CD14-positive monocyte (primary cell): ENCODE measurements at regions not wholly inside any gene's neighbourhood (a gene's known extent, or its start where the extent isn't known, plus 50 kb on each side); places are given as distances from the start of the nearest gene placed in this dataset.

ENCODE experiments used
- DNase-seq, 3 donors: peaks; one replicate each; pipeline ENCODE4 v3.0.0-alpha.2; 2011 to 2022
- H2AFZ ChIP-seq: 2 replicates; pipeline ENCODE4 v1.6.0; 2012; ENCODE audit warnings: mild to moderate bottlenecking, low read depth, low read length, inconsistent platforms; ENCODE audit not compliant: insufficient read depth, poor library complexity, severe bottlenecking
- H3K27ac ChIP-seq, 2 donors: 1 replicate in 1 of 2; 2 replicates in 1 of 2; pipeline ENCODE4 v1.5.1; 2012 to 2013; ENCODE audit warnings: low read length in 2 of 2, control low read depth in 1 of 2, inconsistent platforms in 1 of 2, low read depth in 1 of 2, mild to moderate bottlenecking in 1 of 2
- H3K27me3 ChIP-seq, 2 donors: one replicate each; pipeline versions ENCODE4 v1.6.0 to v1.6.1; 2011 to 2013; ENCODE audit warnings: low read length in 2 of 2; ENCODE audit not compliant: control insufficient read depth in 2 of 2, insufficient read depth in 2 of 2
- H3K36me3 ChIP-seq, 2 donors: replicated peaks in 1 of 2; 1 replicate in 1 of 2; 2 replicates in 1 of 2; pipeline versions ENCODE4 v1.5.1 to v1.6.1; 2012 to 2013; ENCODE audit warnings: low read length in 2 of 2, control low read depth in 1 of 2, inconsistent platforms in 1 of 2, mild to moderate bottlenecking in 1 of 2; ENCODE audit not compliant: insufficient read depth in 2 of 2, control insufficient read depth in 1 of 2
- H3K4me1 ChIP-seq, 2 donors: 1 replicate in 1 of 2; 2 replicates in 1 of 2; pipeline versions ENCODE4 v1.5.1 to v1.6.1; 2012 to 2013; ENCODE audit warnings: low read length in 2 of 2, control low read depth in 1 of 2, inconsistent platforms in 1 of 2, mild to moderate bottlenecking in 1 of 2, moderate library complexity in 1 of 2; ENCODE audit not compliant: insufficient read depth in 2 of 2, control insufficient read depth in 1 of 2
- H3K4me2 ChIP-seq: replicated peaks from 2 replicates; pipeline ENCODE3; 2012; ENCODE audit warnings: low read length, moderate library complexity, mild to moderate bottlenecking; ENCODE audit not compliant: poor library complexity, severe bottlenecking; ENCODE audit errors: extremely low read depth
- H3K4me3 ChIP-seq, 3 experiments: fragments of 200-600 bp in 1 of 3; sonication (generic) in 1 of 3; replicated peaks in 1 of 3; 1 replicate in 2 of 3; 2 replicates in 1 of 3; pipeline ENCODE4 v1.5.1; 2011 to 2013; ENCODE audit warnings: low read length in 3 of 3, mild to moderate bottlenecking in 3 of 3, control low read depth in 2 of 3, low read depth in 2 of 3, inconsistent platforms in 1 of 3, moderate library complexity in 1 of 3
- H3K79me2 ChIP-seq: 2 replicates; pipeline ENCODE4 v1.6.0; 2012; ENCODE audit warnings: mild to moderate bottlenecking, control low read depth, inconsistent platforms, low read length, moderate library complexity; ENCODE audit not compliant: insufficient read depth
- H3K9ac ChIP-seq: 2 replicates; pipeline ENCODE4 v1.6.0; 2017; ENCODE audit warnings: low read length, mild to moderate bottlenecking; ENCODE audit not compliant: insufficient read depth, poor library complexity, severe bottlenecking
- H3K9me3 ChIP-seq, 2 donors: replicated peaks in 1 of 2; 1 replicate in 1 of 2; 2 replicates in 1 of 2; pipeline versions ENCODE4 v1.5.1 to v1.6.1; 2012 to 2013; ENCODE audit warnings: low read length in 2 of 2, control low read depth in 1 of 2; ENCODE audit not compliant: control insufficient read depth in 1 of 2, insufficient read depth in 1 of 2
- H4K20me1 ChIP-seq: 2 replicates; pipeline ENCODE4 v1.6.0; 2012; ENCODE audit warnings: mild to moderate bottlenecking, low read length, control low read depth, moderate library complexity; ENCODE audit not compliant: insufficient read depth
- H3K27ac Mint-ChIP-seq, 7 donors: one replicate each; pipeline ENCODE4 v1.8.0; 2020; ENCODE audit warnings: mild to moderate bottlenecking in 7 of 7, mixed read lengths in 7 of 7, moderate library complexity in 6 of 7, inconsistent platforms in 2 of 7
- H3K27me3 Mint-ChIP-seq, 3 donors: one replicate each; pipeline ENCODE4 v1.8.0; 2021 to 2022; ENCODE audit warnings: low read depth in 3 of 3, mild to moderate bottlenecking in 3 of 3, mixed read lengths in 3 of 3, moderate library complexity in 3 of 3, inconsistent platforms in 1 of 3
- H3K36me3 Mint-ChIP-seq, 2 donors: one replicate each; pipeline ENCODE4 v1.8.0; 2020; ENCODE audit warnings: mixed read lengths in 2 of 2, inconsistent platforms in 1 of 2, mild to moderate bottlenecking in 1 of 2
- H3K4me1 Mint-ChIP-seq: one replicate; pipeline ENCODE4 v1.8.0; 2020; ENCODE audit warnings: mild to moderate bottlenecking, mixed read lengths
- H3K4me3 Mint-ChIP-seq, 2 donors: one replicate each; pipeline ENCODE4 v1.8.0; 2020; ENCODE audit warnings: mild to moderate bottlenecking in 2 of 2, mixed read lengths in 2 of 2, moderate library complexity in 1 of 2
- H3K9me3 Mint-ChIP-seq, 7 donors: one replicate each; pipeline ENCODE4 v1.8.0; 2020 to 2022; ENCODE audit warnings: mixed read lengths in 7 of 7, mild to moderate bottlenecking in 6 of 7, moderate library complexity in 6 of 7, inconsistent platforms in 2 of 7
- WGBS: methylation state at CpG from one replicate; pipeline ENCODE4 v1.1.5; 2013; ENCODE audit warnings: missing lambda C conversion rate; ENCODE audit not compliant: insufficient coverage; 5-methylcytosine and 5-hydroxymethylcytosine counted together
- intact Hi-C, 2 donors: fragments of 100-400 bp; cut with micrococcal nuclease; formaldehyde crosslinking; loops; one replicate each; pipeline versions ENCODE4 v1.15.0 to v1.15.1; 2023
- TF ChIP-seq, protein P1 (sequence below): fragments of 200-600 bp; IDR thresholded peaks from one replicate; pipeline ENCODE4 v1.8.0; 2022; ENCODE audit warnings: antibody characterized with exemption, mild to moderate bottlenecking

DNA sequence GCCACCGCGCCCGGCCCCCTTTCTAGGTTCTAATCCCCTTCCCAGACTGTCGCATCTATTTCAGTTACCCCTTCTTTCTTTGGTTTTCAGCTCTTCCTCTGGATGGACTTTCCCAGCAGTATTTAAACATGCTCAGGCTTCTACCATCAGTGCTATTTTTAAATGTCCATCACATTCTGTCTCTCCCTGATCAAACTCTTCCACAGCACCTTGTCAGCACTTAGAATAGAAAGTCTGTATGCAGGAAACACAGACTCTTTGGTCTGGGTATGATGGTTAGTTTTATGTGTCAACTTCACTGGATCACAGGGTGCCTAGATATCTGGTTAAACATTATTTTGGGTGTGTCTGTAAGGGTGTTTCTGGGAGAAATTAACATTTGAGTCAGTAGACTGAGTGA is 297.8 kb upstream of the ECI2 start:
- intact Hi-C loops, result no loop called here
- H3K36me3 ChIP-seq, result no peaks in the 10 kb centered on the region
- WGBS, result 100% methylated on average over 4 of the region's 4 CpGs
- H2AFZ ChIP-seq, result no peak overlapping the region
- DNase-seq, result no peak
- TF ChIP-seq, protein P1, sequence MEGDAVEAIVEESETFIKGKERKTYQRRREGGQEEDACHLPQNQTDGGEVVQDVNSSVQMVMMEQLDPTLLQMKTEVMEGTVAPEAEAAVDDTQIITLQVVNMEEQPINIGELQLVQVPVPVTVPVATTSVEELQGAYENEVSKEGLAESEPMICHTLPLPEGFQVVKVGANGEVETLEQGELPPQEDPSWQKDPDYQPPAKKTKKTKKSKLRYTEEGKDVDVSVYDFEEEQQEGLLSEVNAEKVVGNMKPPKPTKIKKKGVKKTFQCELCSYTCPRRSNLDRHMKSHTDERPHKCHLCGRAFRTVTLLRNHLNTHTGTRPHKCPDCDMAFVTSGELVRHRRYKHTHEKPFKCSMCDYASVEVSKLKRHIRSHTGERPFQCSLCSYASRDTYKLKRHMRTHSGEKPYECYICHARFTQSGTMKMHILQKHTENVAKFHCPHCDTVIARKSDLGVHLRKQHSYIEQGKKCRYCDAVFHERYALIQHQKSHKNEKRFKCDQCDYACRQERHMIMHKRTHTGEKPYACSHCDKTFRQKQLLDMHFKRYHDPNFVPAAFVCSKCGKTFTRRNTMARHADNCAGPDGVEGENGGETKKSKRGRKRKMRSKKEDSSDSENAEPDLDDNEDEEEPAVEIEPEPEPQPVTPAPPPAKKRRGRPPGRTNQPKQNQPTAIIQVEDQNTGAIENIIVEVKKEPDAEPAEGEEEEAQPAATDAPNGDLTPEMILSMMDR, result no peak
- H4K20me1 ChIP-seq, result no peaks in the 10 kb centered on the region
- no peaks in the 10 kb centered on the region for H3K4me1 Mint-ChIP-seq
- H3K4me2 ChIP-seq, result no peak overlapping the region
- peaks cover 9 to 25% (median 17%) of the 10 kb centered on the region in 7 donors for H3K9me3 Mint-ChIP-seq
- no peak overlapping the region for H3K27ac Mint-ChIP-seq
- peaks cover 0 to 5% (median 0%) of the 10 kb centered on the region in 3 donors for H3K27me3 Mint-ChIP-seq
- no peaks in the 10 kb centered on the region for H3K36me3 Mint-ChIP-seq
- no peak overlapping the region for H3K4me3 ChIP-seq
- H3K9ac ChIP-seq, result no peak overlapping the region
- no peaks in the 10 kb centered on the region for H3K79me2 ChIP-seq
- no peak overlapping the region for H3K4me3 Mint-ChIP-seq
- no peak overlapping the region for H3K27ac ChIP-seq
- H3K27me3 ChIP-seq, result no peaks in the 10 kb centered on the region
- H3K9me3 ChIP-seq, result peaks cover 7 to 18% of the 10 kb centered on the region in 2 donors
- no peaks in the 10 kb centered on the region for H3K4me1 ChIP-seq

DNA sequence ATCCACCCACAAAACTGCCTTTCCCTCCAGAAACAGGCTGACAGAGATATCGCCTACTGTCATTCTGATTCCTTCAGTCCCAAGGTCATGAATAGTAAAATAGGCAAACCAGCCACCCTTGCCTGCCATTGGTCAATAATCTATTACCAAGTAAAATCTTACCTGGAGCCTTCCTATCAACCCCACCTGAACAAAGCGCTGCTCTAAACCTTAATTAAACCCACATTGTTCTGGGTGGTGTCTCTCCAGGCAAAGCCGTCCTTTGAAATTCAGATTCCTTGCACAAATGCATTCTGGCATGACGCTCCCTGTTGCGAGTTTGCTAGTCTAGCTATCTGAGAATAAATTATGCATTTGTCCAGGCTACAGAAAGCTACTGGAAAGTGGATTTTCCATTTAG is 291.6 kb upstream of the ECI2 start:
- Histone ChIP-seq H3K27ac (no peak overlapping the region), H3K4me2 (no peak overlapping the region), H3K36me3 (no peaks in the 10 kb centered on the region), H3K9me3 (peaks cover 7 to 32% of the 10 kb centered on the region in 2 donors), H3K27me3 (no peaks in the 10 kb centered on the region), H3K9ac (no peak overlapping the region), H4K20me1 (no peaks in the 10 kb centered on the region), H2AFZ (no peak overlapping the region), H3K4me3 (no peak overlapping the region), H3K4me1 (no peaks in the 10 kb centered on the region), H3K79me2 (no peaks in the 10 kb centered on the region)
- Mint-ChIP-seq H3K36me3 (no peaks in the 10 kb centered on the region), H3K27ac (no peak overlapping the region), H3K4me1 (no peaks in the 10 kb centered on the region), H3K27me3 (peaks cover 0 to 1% (median 0%) of the 10 kb centered on the region in 3 donors), H3K9me3 (peaks cover 14 to 36% (median 27%) of the 10 kb centered on the region in 7 donors), H3K4me3 (no peak overlapping the region)
- 97% methylated on average over 5 of the region's 5 CpGs for WGBS
- DNase-seq, result no peak
- TF ChIP-seq, protein P1, result no peak
- intact Hi-C loops, result no loop called here
